HG03378 (cell line): ENCODE measurements at regions not wholly inside any gene's neighbourhood (a gene's known extent, or its start where the extent isn't known, plus 50 kb on each side); places are given as distances from the start of the nearest gene placed in this dataset.
"Not testable (repeated sequence)": the region's sequence is repeated elsewhere in the genome, so short reads cannot be mapped to it uniquely, and the experiment has no call there.

Source experiments
- ATAC-seq: cut with Tn5 transposase; IDR thresholded peaks from one replicate; pipeline ENCODE4 v1.9.1; 2021; ENCODE audit warnings: mild to moderate bottlenecking, moderate library complexity; ENCODE audit not compliant: unreplicated experiment

DNA sequence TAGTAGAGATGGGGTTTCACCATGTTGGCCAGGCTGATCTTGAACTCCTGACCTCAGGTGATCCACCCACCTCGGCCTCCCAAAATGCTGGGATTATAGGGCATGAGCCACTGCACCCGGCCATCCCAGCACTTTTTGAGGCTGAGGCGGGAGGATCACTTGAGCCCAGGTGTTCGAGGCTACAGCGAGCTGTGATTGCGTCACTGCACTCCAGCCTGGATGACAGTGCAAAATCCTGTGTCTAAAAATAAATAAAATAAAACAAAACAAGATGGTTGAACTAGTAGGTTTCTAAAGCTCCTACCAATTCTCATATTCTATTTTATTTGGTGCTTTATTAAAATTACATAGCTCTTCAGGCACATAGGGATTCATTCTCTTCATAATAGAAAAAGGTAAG is 890.3 kb upstream of the AUTS2 start:
- ATAC-seq: no peak

DNA sequence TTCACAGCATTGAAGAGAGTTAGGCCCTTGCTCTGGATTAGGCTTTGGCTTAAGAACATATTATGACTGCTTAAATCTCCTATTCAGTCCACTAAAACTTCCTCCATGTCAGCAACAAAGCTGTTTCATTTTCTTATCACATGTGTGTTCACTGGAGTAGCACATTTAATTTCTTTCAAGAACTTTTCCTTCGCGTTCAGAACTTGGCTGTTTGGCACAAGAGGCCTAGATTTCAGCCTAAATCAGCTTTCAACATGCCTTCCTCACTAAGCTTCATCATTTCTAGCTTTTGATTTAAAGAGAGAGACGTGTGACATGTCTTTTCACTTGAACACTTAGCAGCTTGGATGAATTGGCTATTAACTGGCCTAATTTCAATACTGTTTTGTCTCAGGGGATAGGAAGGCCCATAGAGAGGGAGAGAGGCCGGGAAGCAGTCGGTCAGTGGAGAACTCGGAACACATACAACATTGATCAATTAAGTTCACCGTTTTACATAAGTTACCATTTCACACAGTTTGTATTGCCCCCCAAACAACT is 885.2 kb upstream of the AUTS2 start:
- ATAC-seq: no peak

DNA sequence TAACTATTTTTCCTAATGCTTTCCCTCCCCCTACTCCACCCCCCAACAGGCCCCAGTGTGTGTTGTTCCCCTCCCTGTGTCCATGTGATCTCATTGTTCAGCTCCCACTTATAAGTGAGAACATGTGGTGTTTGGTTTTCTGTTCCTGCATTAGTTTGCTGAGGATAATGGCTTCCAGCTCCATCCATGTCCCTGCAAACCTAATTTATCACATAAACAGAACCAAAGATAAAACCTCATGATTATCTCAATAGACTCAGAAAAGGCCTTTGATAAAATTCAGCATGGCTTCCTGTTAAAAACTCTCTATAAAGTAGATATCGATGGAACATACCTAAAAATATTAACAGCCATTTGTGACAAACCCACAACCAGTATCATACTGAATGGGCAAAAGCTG is 884.1 kb upstream of the AUTS2 start:
- not testable (repeated sequence) for ATAC-seq

DNA sequence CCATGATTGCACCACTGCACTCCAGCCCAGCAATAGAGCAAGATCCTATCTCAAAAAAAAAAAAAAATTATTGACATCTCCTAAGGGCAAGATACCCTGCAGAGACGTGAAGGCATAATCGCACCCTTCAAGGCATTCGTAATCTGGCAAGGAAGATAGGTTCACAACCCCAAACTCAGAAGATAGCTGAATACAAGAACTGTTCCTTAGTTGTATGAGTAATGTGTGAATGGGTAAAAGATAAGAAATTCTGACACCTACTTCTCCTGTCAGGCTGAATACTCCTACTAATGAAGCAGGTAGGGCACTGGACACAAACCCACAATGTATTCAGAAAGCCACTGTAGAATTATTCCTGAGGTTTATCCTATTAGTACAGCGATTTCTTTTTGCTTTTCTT is 882.4 kb upstream of the AUTS2 start:
- no peak for ATAC-seq

DNA sequence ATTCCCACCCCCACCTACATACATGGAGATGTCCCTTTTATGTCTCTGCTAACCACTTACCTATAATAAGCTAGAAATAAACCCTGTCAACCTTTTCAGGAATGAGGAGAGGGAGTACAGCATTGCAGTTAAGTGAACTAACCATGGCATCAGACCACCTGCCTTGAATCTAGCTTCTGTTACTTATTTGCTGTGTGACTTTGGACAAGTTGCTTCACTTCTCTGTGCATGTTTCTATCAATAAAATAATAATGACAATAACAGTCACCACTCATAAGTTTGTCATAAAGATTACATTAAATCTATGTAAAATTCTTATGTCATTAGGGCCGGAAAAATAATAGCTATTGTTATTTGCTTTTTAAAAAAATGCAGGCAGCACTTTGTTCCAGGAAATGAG is 881.1 kb upstream of the AUTS2 start:
- no peak for ATAC-seq

DNA sequence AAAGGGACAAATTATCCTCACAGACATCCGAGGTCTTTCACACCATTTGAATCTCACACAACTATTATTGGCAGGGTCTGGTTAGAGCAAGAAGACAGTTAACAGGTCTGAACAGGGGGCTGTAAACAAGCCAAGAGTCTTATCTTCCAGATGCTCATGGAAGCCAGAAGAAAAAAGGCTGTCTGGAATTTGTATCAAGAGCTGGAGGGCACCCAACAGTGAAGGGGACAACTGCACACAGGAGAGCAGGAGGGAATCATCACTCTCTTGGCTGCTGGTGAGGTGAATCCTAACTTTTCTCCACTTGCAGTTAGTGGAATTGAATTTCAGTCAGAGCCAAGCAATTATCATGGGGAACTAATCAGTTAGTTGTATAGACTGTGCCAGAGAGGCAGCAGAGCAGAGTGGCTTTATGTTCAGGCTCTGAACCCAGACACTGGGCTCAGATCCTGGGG is 880.2 kb upstream of the AUTS2 start:
- ATAC-seq: no peak

DNA sequence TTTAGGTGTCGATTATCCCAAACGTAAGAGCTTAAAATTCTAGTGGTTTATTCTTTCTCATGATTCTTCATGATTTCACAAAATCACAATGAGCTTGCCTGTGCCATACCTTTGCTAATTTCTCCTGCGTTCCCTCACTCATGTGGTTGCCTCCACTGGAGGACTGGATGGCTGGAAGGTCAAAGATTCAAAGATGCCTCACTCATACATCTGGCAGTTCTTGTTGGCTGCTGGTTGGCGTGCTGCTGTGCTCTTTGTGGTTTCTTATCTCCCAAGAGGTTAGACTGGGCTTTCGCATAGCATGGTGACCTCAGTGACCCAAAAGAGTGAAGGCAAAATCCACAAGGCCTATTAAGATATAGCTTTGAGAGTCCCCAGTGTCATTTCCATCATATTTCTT is 877.6 kb upstream of the AUTS2 start:
- no peak for ATAC-seq

DNA sequence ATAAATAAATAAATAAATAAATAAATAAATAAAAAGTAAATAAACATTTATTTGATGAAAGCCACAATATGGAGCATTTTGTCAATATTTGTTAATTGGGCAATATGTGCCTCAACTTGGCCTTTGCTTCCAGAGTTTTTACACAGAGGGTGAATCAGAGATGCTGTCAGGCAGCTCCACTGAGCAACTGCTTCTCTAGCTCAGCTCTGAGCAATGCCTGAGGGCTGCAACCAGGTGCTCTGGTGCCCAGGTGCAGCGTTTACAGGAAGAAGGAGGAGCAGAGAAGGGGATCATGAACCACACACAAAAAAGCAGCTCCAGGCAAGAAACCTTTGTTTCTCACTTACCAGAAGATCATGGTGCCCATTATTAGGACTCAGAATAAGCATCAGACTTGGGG is 876.2 kb upstream of the AUTS2 start:
- no peak for ATAC-seq

DNA sequence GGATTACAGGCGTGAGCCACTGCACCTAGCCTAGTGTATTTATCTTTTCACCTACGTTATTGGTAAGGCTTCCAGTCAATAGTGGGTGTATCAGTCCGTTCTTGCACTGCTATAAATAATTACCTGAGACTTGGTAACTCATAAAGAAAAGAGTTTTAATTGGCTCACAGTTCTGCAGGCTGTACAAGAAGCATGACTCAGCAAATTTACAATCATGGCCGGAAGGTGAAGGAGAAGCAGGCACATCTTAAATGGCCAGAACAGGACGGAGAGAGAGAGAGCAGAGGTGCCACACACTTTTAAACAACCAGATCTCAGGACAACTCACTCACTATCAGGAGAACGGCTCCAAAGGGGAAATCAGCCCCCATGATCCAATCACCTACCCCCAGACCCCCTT is 873.3 kb upstream of the AUTS2 start:
- ATAC-seq: no peak

DNA sequence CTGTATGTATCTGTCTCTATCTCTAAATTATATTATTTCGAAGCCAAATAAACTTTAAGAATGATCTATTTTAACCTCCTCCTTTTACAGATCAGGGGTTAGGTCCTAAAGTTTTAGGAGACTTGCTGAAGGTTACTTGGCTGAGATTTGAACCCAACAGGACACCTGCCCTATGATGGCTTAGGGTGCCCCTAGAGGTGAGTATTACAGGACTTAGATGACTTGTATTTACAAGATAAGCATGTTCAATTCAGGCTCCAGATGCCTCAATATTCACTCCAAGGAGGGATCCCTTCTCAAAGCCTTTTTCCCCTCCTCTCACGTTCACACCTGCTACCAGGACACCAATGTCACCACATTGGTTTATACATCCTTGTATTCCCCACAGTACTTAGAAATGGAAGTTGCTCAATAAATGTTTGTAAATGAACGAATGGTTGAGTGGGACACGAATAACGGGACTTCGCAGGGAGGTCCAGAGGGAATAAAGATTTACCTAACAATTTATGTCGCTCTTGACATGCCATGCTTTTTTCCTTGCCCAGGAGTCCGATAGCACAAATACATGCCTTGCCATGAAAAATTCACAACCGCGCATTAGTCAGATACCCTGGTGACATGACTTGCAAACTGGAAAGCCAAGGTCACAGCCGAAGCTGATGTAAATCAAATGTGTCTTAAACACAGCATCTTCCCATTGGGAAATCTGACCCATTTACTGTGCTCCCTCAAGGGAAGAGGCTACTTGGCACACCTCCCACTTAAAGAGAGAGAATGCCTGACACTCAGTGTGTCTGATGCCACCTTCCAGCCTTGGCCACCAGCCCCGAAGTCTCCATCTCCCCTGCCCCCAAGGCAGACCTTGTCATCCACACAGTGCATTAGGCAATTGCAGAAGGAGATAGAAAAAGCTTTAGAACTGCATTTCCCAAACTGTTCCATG is 872.2 kb upstream of the AUTS2 start:
- ATAC-seq: no peak

DNA sequence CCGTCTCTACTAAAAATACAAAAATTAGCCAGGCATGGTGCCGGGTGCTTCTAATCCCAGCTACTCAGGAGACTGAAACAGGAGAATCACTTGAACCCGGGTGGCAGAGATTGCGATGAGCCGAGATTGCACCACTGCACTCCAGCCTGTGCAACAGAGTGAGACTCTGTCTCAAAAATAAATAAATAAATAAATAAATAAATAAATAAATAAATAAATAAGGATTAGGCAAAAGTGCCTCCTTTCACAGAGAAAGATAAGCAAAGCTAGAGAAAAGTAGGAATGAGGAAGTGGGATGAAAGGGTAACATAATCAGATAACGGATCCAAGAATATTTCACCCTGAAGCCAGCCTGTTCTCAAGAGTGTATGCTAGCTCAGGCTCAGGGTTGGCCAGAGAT is 869.6 kb upstream of the AUTS2 start:
- not testable (repeated sequence) for ATAC-seq

DNA sequence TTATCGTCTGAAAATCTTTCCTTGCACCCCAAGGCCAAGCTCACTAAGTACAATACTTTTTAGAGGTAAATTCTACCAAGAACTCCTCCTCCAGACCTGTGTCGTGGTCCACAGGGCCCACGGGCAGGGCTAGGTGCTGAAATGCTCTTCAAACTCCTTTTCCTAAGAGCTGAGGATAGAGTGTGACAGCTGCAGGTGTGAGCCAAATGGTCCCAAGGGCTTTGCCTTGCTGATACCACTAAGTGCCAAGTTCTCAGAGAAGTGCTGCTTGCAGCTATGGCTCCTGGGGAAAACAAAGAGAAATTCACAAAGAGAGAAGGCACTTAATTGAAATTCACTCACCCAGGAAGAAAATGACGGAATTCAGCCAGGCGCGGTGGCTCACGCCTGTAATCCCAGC is 868.9 kb upstream of the AUTS2 start:
- ATAC-seq: no peak

DNA sequence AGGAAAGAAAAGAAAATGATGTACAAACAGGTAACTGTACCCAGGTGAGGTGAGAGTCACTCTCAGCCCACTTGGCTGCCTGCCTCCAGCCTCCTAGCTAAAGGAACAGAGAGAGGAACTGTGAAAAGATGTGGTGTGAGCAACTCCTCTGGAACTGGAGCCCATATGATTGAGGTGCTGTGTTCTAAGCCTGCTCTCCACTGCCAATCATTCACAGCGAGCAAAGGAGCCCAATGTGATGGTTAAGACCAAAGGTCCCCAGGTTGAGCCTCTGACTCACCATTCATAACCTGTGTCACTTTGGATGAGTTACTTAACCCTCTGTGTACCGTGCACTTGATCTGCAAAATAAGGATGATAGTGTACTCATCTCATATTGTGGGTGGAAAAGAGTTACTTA is 868.1 kb upstream of the AUTS2 start:
- no peak for ATAC-seq

DNA sequence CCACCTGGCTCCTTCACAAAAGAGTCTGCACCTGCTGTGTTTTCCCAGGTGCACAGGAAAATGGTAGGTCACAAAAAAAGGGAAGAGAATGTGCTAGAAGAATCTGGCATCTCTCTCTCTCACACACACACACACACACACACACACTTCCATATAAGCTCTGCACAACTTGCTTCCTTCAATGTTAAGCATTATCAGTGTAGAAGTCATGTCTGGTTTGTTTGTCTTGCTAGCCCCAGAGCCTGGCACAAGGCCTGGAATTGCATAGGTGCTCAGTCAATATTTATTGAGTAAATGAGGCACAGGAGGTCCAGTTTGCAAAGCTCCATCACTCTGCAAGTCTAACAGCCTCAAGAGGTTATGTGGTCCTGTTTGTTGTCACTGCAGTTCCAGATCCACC is 867.3 kb upstream of the AUTS2 start:
- no peak for ATAC-seq

DNA sequence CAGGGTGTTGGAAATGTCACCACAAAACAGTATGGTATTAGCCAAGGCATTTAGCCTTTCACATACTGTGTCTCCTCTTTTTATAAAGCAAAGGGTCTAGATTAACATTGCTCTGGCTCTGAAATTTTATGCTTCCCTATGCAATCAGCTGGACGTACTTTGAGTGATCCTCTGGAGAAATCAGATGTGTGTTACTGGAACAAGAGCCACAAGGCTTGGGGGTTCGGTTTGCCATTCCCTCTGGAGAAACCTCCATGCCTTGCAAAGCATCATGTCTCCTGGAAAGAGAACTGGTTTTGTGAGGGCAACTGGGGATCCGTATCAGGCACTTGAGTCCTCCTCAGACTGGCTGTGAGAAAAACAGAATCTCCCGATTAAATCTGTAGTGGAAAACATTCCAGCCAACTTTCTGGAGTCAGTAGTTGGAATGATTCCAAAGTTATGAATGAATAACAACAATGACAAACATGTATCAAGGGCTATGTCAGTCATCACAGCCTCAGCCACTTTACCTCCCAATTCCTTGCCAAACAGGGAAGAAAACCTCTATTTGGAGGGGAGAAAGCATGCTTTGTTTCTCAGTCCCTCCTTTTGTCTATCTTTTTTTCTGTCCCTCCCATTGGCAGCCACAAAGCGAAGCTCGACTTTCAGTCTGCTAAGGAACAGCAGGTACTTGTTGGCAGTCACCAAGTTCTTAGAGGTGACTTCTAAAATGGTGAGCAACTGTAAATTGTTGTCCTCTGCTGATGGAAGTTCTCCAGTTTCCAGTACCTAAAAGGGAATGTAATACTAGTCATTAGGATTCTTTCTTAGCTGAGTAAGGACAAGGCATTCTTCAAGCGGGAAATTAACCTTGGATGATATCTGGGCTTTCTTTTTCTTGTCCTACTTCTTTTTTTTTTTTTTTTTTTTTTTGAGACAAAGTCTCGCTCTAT is 864.8 kb upstream of the AUTS2 start:
- ATAC-seq: no peak

DNA sequence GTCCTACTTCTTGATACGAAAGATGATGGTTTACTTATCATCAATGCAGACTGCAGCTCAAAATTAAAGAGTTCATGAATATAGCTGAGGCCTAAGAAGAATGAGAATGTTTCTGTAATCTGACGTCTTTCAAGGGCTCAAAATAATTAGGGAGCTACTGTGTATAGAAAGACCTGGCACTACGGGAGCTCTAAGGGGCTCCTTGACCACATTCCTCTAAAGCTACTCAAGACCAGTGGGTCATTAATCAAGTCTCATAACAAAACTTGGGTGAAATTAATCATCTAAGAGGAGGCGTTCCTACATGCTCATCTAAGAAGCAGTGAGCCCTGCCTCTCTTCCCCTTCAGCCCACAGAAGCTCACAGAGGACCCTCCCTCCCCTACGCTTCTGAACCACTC is 863.8 kb upstream of the AUTS2 start:
- ATAC-seq: no peak

DNA sequence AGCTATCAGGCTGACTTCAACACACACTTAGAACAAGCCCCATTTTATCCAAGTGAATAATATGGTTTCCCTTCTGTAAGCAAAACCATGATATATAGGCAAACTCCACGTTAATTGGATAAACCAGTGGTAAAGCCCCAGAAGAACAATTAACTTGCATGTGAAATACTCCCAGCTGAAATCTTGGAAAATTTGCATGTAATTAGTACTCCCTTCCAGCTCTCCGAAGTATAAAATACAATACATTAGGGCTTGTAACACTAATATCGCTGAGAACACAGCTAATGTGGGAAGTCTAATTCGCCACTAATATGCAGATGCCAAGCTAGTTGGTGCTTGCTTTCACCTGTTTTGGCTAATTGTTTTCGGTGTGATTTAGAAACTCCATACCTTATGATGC is 859.0 kb upstream of the AUTS2 start:
- ATAC-seq: no peak

DNA sequence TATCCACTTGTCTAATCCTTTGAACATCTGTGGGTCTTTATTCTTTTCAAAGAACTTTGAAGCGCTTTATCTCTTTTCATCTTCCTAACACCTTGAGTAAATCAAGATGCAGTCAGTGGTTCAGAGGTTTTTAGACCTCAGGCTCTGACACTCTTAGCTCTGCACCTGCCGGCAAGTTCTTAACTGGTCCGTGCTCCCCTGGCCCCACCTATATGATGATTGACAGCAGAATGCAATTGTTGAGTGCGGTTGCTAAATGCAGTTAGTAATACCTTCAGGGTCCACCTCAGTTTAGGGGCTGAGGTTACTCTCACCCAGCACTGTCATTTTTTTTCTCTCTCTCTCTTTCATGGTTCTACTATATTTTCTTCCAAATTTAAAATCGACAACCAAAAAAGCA is 854.2 kb upstream of the AUTS2 start:
- no peak for ATAC-seq

DNA sequence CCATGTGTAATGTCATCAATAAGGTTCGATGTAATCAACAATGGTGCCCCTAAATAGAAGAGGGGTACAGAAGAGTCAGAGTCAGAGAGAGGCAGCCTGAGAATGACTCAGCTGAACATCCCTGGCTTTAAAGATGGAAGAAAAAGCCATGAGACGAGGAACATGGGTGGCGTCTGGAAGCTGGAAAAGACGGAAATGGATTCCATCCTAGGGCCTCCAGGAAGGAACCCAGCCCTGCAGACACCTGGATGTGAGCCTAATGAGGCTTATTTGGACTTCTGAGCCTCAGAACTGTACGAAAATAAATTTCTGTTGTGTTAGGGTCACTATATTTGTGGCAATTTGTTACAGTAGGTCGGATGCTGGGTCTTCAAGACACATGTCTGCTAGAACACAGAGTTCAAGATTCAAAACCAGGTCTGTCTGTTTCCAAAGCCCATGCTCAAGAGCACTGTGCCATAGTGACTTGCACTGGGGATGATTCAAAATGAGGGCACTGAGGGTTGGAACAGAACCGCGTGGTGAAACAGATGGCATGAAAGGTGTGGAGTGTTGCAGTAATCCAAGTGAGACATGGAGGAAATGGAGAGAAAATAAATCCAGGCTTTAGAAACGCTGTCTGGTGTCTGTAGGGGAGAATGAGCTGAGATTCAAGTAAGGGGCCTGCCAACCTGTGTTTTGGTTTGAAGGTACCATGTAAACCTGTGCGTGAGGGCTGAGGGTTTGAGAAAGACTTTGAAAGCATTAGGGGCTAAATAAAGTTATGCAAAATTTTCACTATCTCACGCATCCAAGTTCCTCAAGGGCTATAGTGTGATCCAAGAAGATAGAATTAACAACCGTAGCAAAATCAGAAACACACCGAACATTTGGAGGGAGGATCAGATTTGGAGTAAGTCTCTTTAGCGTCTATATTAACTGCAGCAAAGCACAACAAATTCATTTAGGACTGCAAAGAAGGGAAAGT is 849.1 kb upstream of the AUTS2 start:
- no peak for ATAC-seq

DNA sequence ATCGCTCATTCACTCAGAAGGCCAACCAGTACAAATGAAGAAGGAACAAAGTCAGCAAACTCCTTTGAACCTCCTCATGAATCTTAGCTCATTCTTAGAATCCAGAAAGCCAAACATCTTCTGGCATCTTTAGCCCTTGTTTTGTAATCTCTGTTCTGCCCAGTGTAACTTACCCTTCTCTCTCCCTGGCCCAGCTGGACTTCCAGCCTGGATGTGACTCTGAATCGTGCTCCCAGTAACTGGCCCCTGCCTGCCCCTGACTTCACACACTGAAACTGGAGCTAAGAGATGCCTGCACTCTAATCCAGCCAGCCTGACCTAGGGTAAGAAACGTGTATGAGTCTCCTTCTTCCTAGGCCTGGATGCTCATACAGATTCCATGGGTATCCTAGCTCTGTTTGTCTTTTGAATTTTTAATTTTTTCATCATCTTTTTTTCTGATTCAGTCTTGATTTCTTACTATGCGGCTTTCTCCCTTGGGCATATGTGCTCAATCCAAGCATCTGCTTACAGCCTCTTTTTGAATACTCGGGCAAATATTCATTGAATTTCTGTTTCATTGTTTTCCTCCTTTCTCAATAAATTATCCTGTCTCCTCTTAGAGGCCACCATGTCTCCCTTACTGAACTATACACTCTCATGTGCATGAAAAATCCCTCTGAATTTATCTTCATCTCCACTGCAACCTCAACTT is 845.6 kb upstream of the AUTS2 start:
- ATAC-seq: no peak
